Caki2 (cell line): ENCODE measurements at regions not wholly inside any gene's neighbourhood (a gene's known extent, or its start where the extent isn't known, plus 50 kb on each side); places are given as distances from the start of the nearest gene placed in this dataset.
"Not testable (repeated sequence)": the region's sequence is repeated elsewhere in the genome, so short reads cannot be mapped to it uniquely, and the experiment has no call there.

Experiments
- DNase-seq: peaks from one replicate; pipeline ENCODE4 v3.0.0-alpha.2; 2015; ENCODE audit warnings: low read depth
- in situ Hi-C: cut with HindIII; loops from 2 replicates; pipeline ENCODE4 v1.10.0; 2016; ENCODE audit warnings: low sequenced_read_pairs, low pct_unique_long_range_greater_than_20kb, mixed read lengths

- in situ Hi-C loops = no loop called here
Measured at GRCh38 chr13:99698816-99699099, 197.5 kb downstream of the TM9SF2 start.

GRCh38 chr13:99698010-99698815 is 196.9 kb downstream of the TM9SF2 start:
- in situ Hi-C loops = no loop called here

More at GRCh38 chr13:99698816-99699099, 197.5 kb downstream of the TM9SF2 start:
- no peak for DNase-seq

GRCh38 chr13:99695857-99696256 is 194.6 kb downstream of the TM9SF2 start:
- DNase-seq = no peak
- in situ Hi-C loops = no loop called here

More at GRCh38 chr13:99698010-99698815, 196.9 kb downstream of the TM9SF2 start:
- DNase-seq = no peak

- DNase-seq = no peak
- in situ Hi-C loops = no loop called here
Measured at GRCh38 chr13:99693852-99694611, 192.8 kb downstream of the TM9SF2 start.

GRCh38 chr13:99693351-99693750 is 192.1 kb downstream of the TM9SF2 start:
- in situ Hi-C loops = no loop called here
- DNase-seq = no peak

DNA sequence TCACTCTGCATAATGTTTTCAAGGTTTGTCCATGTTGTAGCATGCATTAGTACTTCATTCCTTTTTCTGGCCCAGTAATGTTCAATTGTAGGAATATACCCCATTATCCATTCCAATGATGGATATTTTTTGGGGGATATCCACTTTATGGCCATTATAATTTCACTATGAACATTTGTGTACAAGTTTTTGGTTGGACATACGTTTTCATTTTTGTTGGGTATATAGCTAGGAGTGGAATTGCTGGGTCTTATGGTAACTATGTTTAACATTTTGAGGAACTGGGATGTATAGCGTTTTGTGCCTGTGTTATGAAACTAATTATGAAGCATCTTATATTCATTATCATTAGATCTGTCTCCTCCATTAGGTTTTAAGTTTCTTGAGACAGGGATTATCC is 191.6 kb downstream of the TM9SF2 start:
- DNase-seq = no peak
- in situ Hi-C loops = no loop called here

- no peak for DNase-seq
- in situ Hi-C loops = no loop called here
Measured at GRCh38 chr13:99691552-99691951, 190.3 kb downstream of the TM9SF2 start.

- DNase-seq = no peak
- in situ Hi-C loops = no loop called here
Measured at GRCh38 chr13:99690426-99691174, 189.3 kb downstream of the TM9SF2 start.

GRCh38 chr13:99689955-99690354 is 188.7 kb downstream of the TM9SF2 start:
- no peak for DNase-seq
- in situ Hi-C loops = no loop called here

- no peak for DNase-seq
- in situ Hi-C loops = no loop called here
Measured at GRCh38 chr13:99688776-99689175, 187.5 kb downstream of the TM9SF2 start.

DNA sequence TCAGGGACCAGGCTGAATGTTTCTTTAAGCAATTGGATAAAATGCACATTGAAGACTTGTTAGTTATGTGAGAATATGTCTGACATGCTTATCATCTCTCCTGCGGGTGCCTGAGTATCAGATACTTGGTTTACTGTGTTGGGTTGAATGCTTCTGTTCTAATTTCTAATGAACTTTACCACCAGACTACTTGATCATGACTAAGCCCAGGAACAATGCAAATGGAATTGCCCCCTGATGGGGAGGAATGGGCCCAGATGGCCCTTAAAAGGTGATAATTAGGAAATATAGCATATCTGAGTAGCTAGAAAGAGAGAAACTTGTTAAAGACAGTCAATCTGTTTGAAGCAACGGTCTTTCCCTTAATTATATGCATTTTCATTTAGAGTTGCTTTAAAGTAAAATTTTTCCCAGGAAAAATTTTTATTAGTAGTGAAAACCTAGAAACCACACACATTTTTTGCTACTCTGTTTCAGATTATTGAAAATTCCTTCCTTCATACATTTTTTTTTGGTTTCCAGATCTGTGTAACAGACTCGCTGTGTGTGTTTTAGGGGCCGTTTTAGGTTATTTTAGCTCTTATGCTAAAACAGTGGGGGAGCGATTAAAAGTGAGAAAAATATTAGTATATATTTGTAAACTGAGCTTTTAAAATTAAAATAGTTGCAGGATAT is 186.6 kb downstream of the TM9SF2 start:
- no peak for DNase-seq
- in situ Hi-C loops = no loop called here

DNA sequence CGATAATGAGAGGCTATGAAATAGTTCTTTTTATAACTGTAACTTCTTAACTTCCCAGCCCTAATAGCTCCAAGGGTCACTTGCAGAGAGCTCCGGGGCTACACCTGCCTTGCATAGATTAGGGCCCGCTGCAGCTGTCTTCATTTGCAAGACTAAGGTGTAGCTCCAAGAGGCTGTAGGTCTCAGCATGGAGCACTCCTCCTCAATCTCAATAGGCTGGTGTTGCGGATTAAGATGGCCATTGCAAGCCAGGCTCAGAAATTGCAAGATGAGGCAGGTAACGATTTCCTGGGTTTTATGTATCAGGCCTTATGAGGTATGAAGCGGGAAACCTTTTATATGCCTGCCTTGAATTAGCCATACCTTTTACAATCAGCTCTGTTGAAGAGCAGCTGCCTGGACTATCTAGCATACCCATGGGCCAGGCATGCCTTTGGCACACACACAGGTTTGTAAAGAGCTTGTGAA is 185.7 kb downstream of the TM9SF2 start:
- no peak for DNase-seq
- in situ Hi-C loops = no loop called here

- DNase-seq = no peak
- in situ Hi-C loops = no loop called here
Measured at GRCh38 chr13:99686157-99686572, 184.9 kb downstream of the TM9SF2 start.

GRCh38 chr13:99681695-99682094 is 180.4 kb downstream of the TM9SF2 start:
- no peak for DNase-seq
- in situ Hi-C loops = no loop called here

GRCh38 chr13:99677116-99677951 is 176.1 kb downstream of the TM9SF2 start:
- in situ Hi-C loops = no loop called here
- DNase-seq = no peak

- DNase-seq = no peak
- in situ Hi-C loops = no loop called here
Measured at GRCh38 chr13:99671746-99672145, 170.5 kb downstream of the TM9SF2 start.

GRCh38 chr13:99669096-99669495 is 167.8 kb downstream of the TM9SF2 start:
- in situ Hi-C loops, DNase-seq: not testable (repeated sequence)
